ENCODE measurements at regions not wholly inside any gene's neighbourhood (a gene's known extent, or its start where the extent isn't known, plus 50 kb on each side); places are given as distances from the start of the nearest gene placed in this dataset.

GRCh38 chr7:96539471-96539870, 170.2 kb downstream of the SEM1 start:
- intact Hi-C loops (cut with DNase I; ENCODE audit: low total_unique reads) = no loop called here
- TF ChIP-seq CTCF (IDR thresholded peaks at IDR 0.05) (no peak), POLR2A (IDR thresholded peaks at IDR 0.05) (no peak)
- DNase-seq (ENCODE audit: low spot score in 2 of 2) = no peak
- H3K4me3 ChIP-seq (ENCODE audit: low read depth, poor library complexity, severe bottlenecking) = no peak overlapping the region
- WGBS, 2 donors = 80% methylated on average over 1 of the region's 1 CpG

GRCh38 chr7:96538632-96539031, 171.0 kb downstream of the SEM1 start:
- 48 to 71% methylated on average over 2 of the region's 2 CpGs for WGBS, 2 donors
- no peak for TF ChIP-seq CTCF (IDR thresholded peaks at IDR 0.05)
- TF ChIP-seq POLR2A (IDR thresholded peaks at IDR 0.05) = no peak
- no peak overlapping the region for H3K4me3 ChIP-seq (ENCODE audit: low read depth, poor library complexity, severe bottlenecking)
- intact Hi-C loops (cut with DNase I; ENCODE audit: low total_unique reads) = no loop called here
- no peak for DNase-seq (ENCODE audit: low spot score in 2 of 2)

GRCh38 chr7:96534221-96534620, 175.4 kb downstream of the SEM1 start:
- WGBS, 2 donors = 56 to 70% methylated on average over 3 of the region's 3 CpGs
- TF ChIP-seq POLR2A (IDR thresholded peaks at IDR 0.05) (no peak), CTCF (IDR thresholded peaks at IDR 0.05) (no peak)
- intact Hi-C loops (cut with DNase I; ENCODE audit: low total_unique reads) = no loop called here
- H3K4me3 ChIP-seq (ENCODE audit: low read depth, poor library complexity, severe bottlenecking) = no peak overlapping the region
- DNase-seq (ENCODE audit: low spot score in 2 of 2) = no peak

- WGBS, 2 donors = 70 to 77% methylated on average over 2 of the region's 2 CpGs
- intact Hi-C loops (cut with DNase I; ENCODE audit: low total_unique reads) = no loop called here
- no peak overlapping the region for H3K4me3 ChIP-seq (ENCODE audit: low read depth, poor library complexity, severe bottlenecking)
- no peak for DNase-seq (ENCODE audit: low spot score in 2 of 2)
- TF ChIP-seq CTCF (IDR thresholded peaks at IDR 0.05) (no peak), POLR2A (IDR thresholded peaks at IDR 0.05) (no peak)
Measured at GRCh38 chr7:96532428-96532935, 177.2 kb downstream of the SEM1 start.

- H3K4me3 ChIP-seq (ENCODE audit: low read depth, poor library complexity, severe bottlenecking) = no peak overlapping the region
- 83 to 100% methylated on average over 1 of the region's 1 CpG for WGBS, 2 donors
- DNase-seq (ENCODE audit: low spot score in 2 of 2) = no peak
- intact Hi-C loops (cut with DNase I; ENCODE audit: low total_unique reads) = no loop called here
- TF ChIP-seq CTCF (IDR thresholded peaks at IDR 0.05) (no peak), POLR2A (IDR thresholded peaks at IDR 0.05) (no peak)
Measured at GRCh38 chr7:96531331-96531730, 178.3 kb downstream of the SEM1 start.

- H3K4me3 ChIP-seq (ENCODE audit: low read depth, poor library complexity, severe bottlenecking) = no peak overlapping the region
- TF ChIP-seq POLR2A (IDR thresholded peaks at IDR 0.05) (no peak), CTCF (IDR thresholded peaks at IDR 0.05) (no peak)
- no peak for DNase-seq (ENCODE audit: low spot score in 2 of 2)
- WGBS, 2 donors = 77 to 95% methylated on average over 1 of the region's 1 CpG
- intact Hi-C loops (cut with DNase I; ENCODE audit: low total_unique reads) = no loop called here
Measured at GRCh38 chr7:96530786-96531185, 178.9 kb downstream of the SEM1 start.

All from lower leg skin (tissue), 4 donors.